ENCODE measurements at regions not wholly inside any gene's neighbourhood (a gene's known extent, or its start where the extent isn't known, plus 50 kb on each side); places are given as distances from the start of the nearest gene placed in this dataset.

DNA sequence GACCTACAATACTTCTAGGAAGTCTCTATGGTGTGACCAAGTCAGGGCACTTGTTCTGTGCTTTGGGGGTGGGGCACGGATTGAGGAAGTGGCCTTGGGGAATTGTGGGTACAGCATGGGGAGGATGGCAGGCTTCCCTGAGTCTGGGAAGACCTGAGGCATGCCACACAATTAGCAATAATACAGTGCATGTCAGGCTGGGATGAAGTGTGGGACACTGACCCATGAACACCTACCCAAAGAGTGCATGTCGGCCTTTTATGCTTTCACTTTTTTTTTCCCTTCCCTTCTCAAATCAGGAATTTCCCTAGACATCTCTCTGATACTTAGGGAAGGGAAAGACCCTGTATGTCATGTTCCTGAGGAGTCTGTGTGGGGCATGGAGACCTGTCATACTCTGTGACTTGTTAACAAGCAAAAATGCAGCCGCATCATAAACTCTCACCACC is 146.4 kb downstream of the PALM2AKAP2 start:
- TF ChIP-seq CTCF (IDR thresholded peaks at IDR 0.05) (no peak), POLR2A (IDR thresholded peaks at IDR 0.05) (no peak)

All from testis (tissue), 2 donors.